HG03439 (cell line): ENCODE measurements at regions not wholly inside any gene's neighbourhood (a gene's known extent, or its start where the extent isn't known, plus 50 kb on each side); places are given as distances from the start of the nearest gene placed in this dataset.
"Not testable (repeated sequence)": the region's sequence is repeated elsewhere in the genome, so short reads cannot be mapped to it uniquely, and the experiment has no call there.

Source experiments
- ATAC-seq: cut with Tn5 transposase; IDR thresholded peaks from one replicate; pipeline ENCODE4 v1.9.1; 2021; ENCODE audit warnings: mild to moderate bottlenecking, moderate library complexity; ENCODE audit not compliant: unreplicated experiment

- no peak for ATAC-seq
These were observed 451.6 kb downstream of the TRHDE start for GRCh38 chr12:72723732-72724131.

- ATAC-seq = no peak
These were observed 457.4 kb downstream of the TRHDE start for GRCh38 chr12:72729451-72730010.

GRCh38 chr12:72734581-72734980 is 462.4 kb downstream of the TRHDE start:
- no peak for ATAC-seq

GRCh38 chr12:72738811-72739210 is 466.6 kb downstream of the TRHDE start:
- no peak for ATAC-seq

GRCh38 chr12:72740064-72740463 is 467.9 kb downstream of the TRHDE start:
- ATAC-seq = no peak

GRCh38 chr12:72742568-72742967 is 470.4 kb downstream of the TRHDE start:
- no peak for ATAC-seq

GRCh38 chr12:72746048-72746447 is 473.9 kb downstream of the TRHDE start:
- no peak for ATAC-seq

- no peak for ATAC-seq
These were observed 475.1 kb downstream of the TRHDE start for GRCh38 chr12:72747111-72747849.

- no peak for ATAC-seq
These were observed 476.8 kb downstream of the TRHDE start for GRCh38 chr12:72748971-72749370.

GRCh38 chr12:72753571-72753970 is 481.4 kb downstream of the TRHDE start:
- ATAC-seq = no peak

GRCh38 chr12:72754026-72754425 is 481.9 kb downstream of the TRHDE start:
- ATAC-seq = not testable (repeated sequence)

- no peak for ATAC-seq
These were observed 494.3 kb downstream of the TRHDE start for GRCh38 chr12:72766517-72766916.

- no peak for ATAC-seq
These were observed 501.9 kb downstream of the TRHDE start for GRCh38 chr12:72774023-72774422.

GRCh38 chr12:72777806-72778205 is 505.6 kb downstream of the TRHDE start:
- no peak for ATAC-seq

GRCh38 chr12:72790273-72790672 is 518.1 kb downstream of the TRHDE start:
- ATAC-seq = no peak

GRCh38 chr12:72792889-72793288 is 520.7 kb downstream of the TRHDE start:
- ATAC-seq = no peak

GRCh38 chr12:72793796-72794195 is 521.6 kb downstream of the TRHDE start:
- no peak for ATAC-seq

- ATAC-seq = no peak
These were observed 543.3 kb downstream of the TRHDE start for GRCh38 chr12:72815421-72815820.

GRCh38 chr12:72828662-72829324 is 556.6 kb downstream of the TRHDE start:
- ATAC-seq = no peak

- ATAC-seq = no peak
These were observed 557.7 kb downstream of the TRHDE start for GRCh38 chr12:72829838-72830237.

- no peak for ATAC-seq
These were observed 559.9 kb downstream of the TRHDE start for GRCh38 chr12:72832024-72832423.

GRCh38 chr12:72836194-72836593 is 564.0 kb downstream of the TRHDE start:
- no peak for ATAC-seq
